Astrocyte of the spinal cord (primary cell): ENCODE measurements at regions not wholly inside any gene's neighbourhood (a gene's known extent, or its start where the extent isn't known, plus 50 kb on each side); places are given as distances from the start of the nearest gene placed in this dataset.

Source experiments
- DNase-seq: peaks from one replicate; pipeline ENCODE4 v3.0.0; 2011; ENCODE audit warnings: low read depth, low spot score
- H3K4me3 ChIP-seq: 2 replicates; pipeline ENCODE4 v1.5.1; 2011; ENCODE audit warnings: low read depth, mild to moderate bottlenecking, low read length, moderate library complexity
- CTCF ChIP-seq: IDR thresholded peaks from 2 replicates; pipeline ENCODE4 v1.5.1; 2012; ENCODE audit warnings: low read depth, mild to moderate bottlenecking, low read length, inconsistent platforms
- in situ Hi-C: cut with HindIII; loops from 2 replicates; pipeline ENCODE4 v1.10.0; 2017; ENCODE audit warnings: low sequenced_read_pairs

- DNase-seq, result no peak
- in situ Hi-C loops, result no loop called here
- no peak for TF ChIP-seq CTCF
- H3K4me3 ChIP-seq, result no peak overlapping the region
These were observed 354.2 kb upstream of the ACVR2A start for GRCh38 chr2:147490401-147491261.

- no peak overlapping the region for H3K4me3 ChIP-seq
- in situ Hi-C loops, result no loop called here
- no peak for TF ChIP-seq CTCF
- no peak for DNase-seq
These were observed 356.4 kb upstream of the ACVR2A start for GRCh38 chr2:147488472-147488871.

- DNase-seq, result no peak
- H3K4me3 ChIP-seq, result no peak overlapping the region
- TF ChIP-seq CTCF, result no peak
- in situ Hi-C loops, result no loop called here
These were observed 356.9 kb upstream of the ACVR2A start for GRCh38 chr2:147487978-147488289.

- TF ChIP-seq CTCF, result no peak
- in situ Hi-C loops, result no loop called here
These were observed 357.4 kb upstream of the ACVR2A start for GRCh38 chr2:147487286-147487977.

GRCh38 chr2:147485210-147485851 lies 359.5 kb upstream of the ACVR2A start:
- no peak for DNase-seq
- H3K4me3 ChIP-seq, result no peak overlapping the region
- no peak for TF ChIP-seq CTCF
- in situ Hi-C loops, result no loop called here

More at GRCh38 chr2:147487286-147487977, 357.4 kb upstream of the ACVR2A start:
- H3K4me3 ChIP-seq, result no peak overlapping the region
- DNase-seq, result no peak

GRCh38 chr2:147483911-147484310 lies 360.9 kb upstream of the ACVR2A start:
- TF ChIP-seq CTCF, result no peak
- H3K4me3 ChIP-seq, result no peak overlapping the region
- in situ Hi-C loops, result no loop called here
- no peak for DNase-seq
